Endothelial cell of umbilical vein (primary cell): ENCODE measurements at regions not wholly inside any gene's neighbourhood (a gene's known extent, or its start where the extent isn't known, plus 50 kb on each side); places are given as distances from the start of the nearest gene placed in this dataset.

ENCODE experiments used
- BruUV-seq: library from RNA; stranded (reverse); fragments of 400-500 nt; replicated peaks from 2 replicates; lab custom pipeline; 2021; lab: Mats Ljungman, UMichigan
- CTCF ChIA-PET: fragments of 300-600, 350-600 bp; sonication (Branson Sonifier 250); formaldehyde crosslinking; loops from one replicate; lab custom pipeline; 2021; ENCODE audit warnings: antibody characterized with exemption, inconsistent platforms; lab: Charles Lee
- POLR2A ChIA-PET: fragments of 300-600, 350-600 bp; sonication (Branson Sonifier 250); formaldehyde crosslinking; loops from one replicate; lab custom pipeline; 2021; ENCODE audit warnings: antibody characterized with exemption, inconsistent platforms; lab: Charles Lee
- DNase-seq: peaks from one replicate; pipeline ENCODE4 v3.0.0-alpha.2; 2011; ENCODE audit warnings: low read depth, low spot score
- FAIRE-seq: peaks from 2 replicates; lab custom pipeline; 2011; peaks lifted over from hg19 to GRCh38; lab: Jason Lieb, UNC
- H2AFZ ChIP-seq: 2 replicates; pipeline ENCODE4 v1.6.0; 2012; ENCODE audit warnings: low read depth, low read length, control low read depth, inconsistent platforms
- H3K27ac ChIP-seq: 2 replicates; pipeline ENCODE4 v1.5.1; 2011; ENCODE audit warnings: low read depth, mild to moderate bottlenecking, control low read depth, low read length, moderate library complexity; ENCODE audit not compliant: insufficient read depth
- H3K27me3 ChIP-seq, 2 experiments: 2 replicates each; pipeline versions ENCODE4 v1.6.0 to v1.6.1; 2011; ENCODE audit warnings: low read length in 2 of 2, mixed read lengths in 1 of 2; ENCODE audit not compliant: control insufficient read depth in 2 of 2, insufficient read depth in 2 of 2
- H3K36me3 ChIP-seq, 2 experiments: 2 replicates in 1 of 2; 3 replicates in 1 of 2; pipeline ENCODE4 v1.5.1; 2011; ENCODE audit warnings: low read length in 2 of 2, mild to moderate bottlenecking in 1 of 2, moderate library complexity in 1 of 2; ENCODE audit not compliant: control insufficient read depth in 2 of 2, insufficient read depth in 2 of 2; ENCODE audit errors: extremely low read depth in 1 of 2
- H3K4me1 ChIP-seq: 3 replicates; pipeline ENCODE4 v1.5.1; 2011; ENCODE audit warnings: mild to moderate bottlenecking, low read length; ENCODE audit not compliant: control insufficient read depth, insufficient read depth; ENCODE audit errors: extremely low read depth
- H3K4me2 ChIP-seq: 2 replicates; pipeline ENCODE4 v1.6.1; 2011; ENCODE audit warnings: low read length, control low read depth, mixed read lengths; ENCODE audit not compliant: insufficient read depth
- H3K4me3 ChIP-seq, 3 experiments: fragments of 200-600 bp in 1 of 3; sonication (generic), shearing (Covaris generic) in 1 of 3; replicated peaks in 1 of 3; 2 replicates each; pipeline ENCODE4 v1.5.1; 2011 to 2016; ENCODE audit warnings: control low read depth in 3 of 3, low read length in 3 of 3, mild to moderate bottlenecking in 2 of 3, inconsistent platforms in 1 of 3, low read depth in 1 of 3, moderate library complexity in 1 of 3; ENCODE audit not compliant: insufficient read depth in 1 of 3
- H3K79me2 ChIP-seq: 2 replicates; pipeline ENCODE4 v1.6.0; 2012; ENCODE audit warnings: low read length, inconsistent platforms; ENCODE audit not compliant: control insufficient read depth, insufficient read depth
- H3K9ac ChIP-seq: replicated peaks from 2 replicates; pipeline ENCODE3; 2011; ENCODE audit warnings: low read length, control low read depth; ENCODE audit not compliant: insufficient read depth; ENCODE audit errors: extremely low read depth
- H3K9me1 ChIP-seq: replicated peaks from 3 replicates; pipeline ENCODE4 v1.6.0; 2011; ENCODE audit warnings: mild to moderate bottlenecking, low read length; ENCODE audit not compliant: control insufficient read depth, insufficient read depth; ENCODE audit errors: extremely low read depth
- H3K9me3 ChIP-seq: replicated peaks from 2 replicates; pipeline ENCODE4 v1.5.1; 2012; ENCODE audit warnings: low read length, inconsistent platforms; ENCODE audit not compliant: control insufficient read depth, insufficient read depth
- H4K20me1 ChIP-seq: replicated peaks from 2 replicates; pipeline ENCODE3; 2011; ENCODE audit warnings: mild to moderate bottlenecking, low read length; ENCODE audit not compliant: control insufficient read depth, insufficient read depth; ENCODE audit errors: extremely low read depth
- EZH2 ChIP-seq: IDR thresholded peaks from 2 replicates; pipeline ENCODE4 v1.6.1; 2012; ENCODE audit warnings: borderline replicate concordance, low read depth, mild to moderate bottlenecking, moderate library complexity, low read length, inconsistent platforms; ENCODE audit not compliant: severe bottlenecking
- FOS ChIP-seq: IDR thresholded peaks from 2 replicates; pipeline ENCODE4 v1.6.1; 2011; ENCODE audit warnings: mild to moderate bottlenecking, low read length, moderate library complexity, borderline replicate concordance; ENCODE audit not compliant: insufficient read depth
- GATA2 ChIP-seq: IDR thresholded peaks from 2 replicates; pipeline ENCODE4 v1.7.0; 2011; ENCODE audit warnings: low read depth, mild to moderate bottlenecking, moderate library complexity, mixed read lengths, low read length; ENCODE audit not compliant: insufficient read length, insufficient read depth
- JUN ChIP-seq: IDR thresholded peaks from 2 replicates; pipeline ENCODE4 v1.6.1; 2011; ENCODE audit warnings: borderline replicate concordance, low read depth; ENCODE audit not compliant: insufficient read length, insufficient read depth
- MYC ChIP-seq: IDR thresholded peaks from one replicate; pipeline ENCODE4 v1.6.1; 2011; ENCODE audit warnings: mild to moderate bottlenecking, low read depth, low read length
- POLR2A ChIP-seq: IDR thresholded peaks from 2 replicates; pipeline ENCODE4 v1.6.1; 2012; ENCODE audit warnings: low read depth, mild to moderate bottlenecking, control low read depth, low read length
- POLR2AphosphoS5 ChIP-seq: IDR thresholded peaks from 2 replicates; pipeline ENCODE4 v1.6.1; 2012; ENCODE audit warnings: low read depth, mild to moderate bottlenecking, control low read depth, low read length, moderate library complexity; ENCODE audit not compliant: insufficient read depth
- dilution Hi-C: fragments of 300-500 bp; cut with MboI; formaldehyde crosslinking; loops from one replicate; pipeline ENCODE4 v1.15.0; 2019; ENCODE audit warnings: low sequenced_read_pairs; ENCODE audit not compliant: extremely low pct_ligation_motif_present
- intact Hi-C: fragments of 100-400 bp; cut with micrococcal nuclease; formaldehyde crosslinking; loops from one replicate; pipeline ENCODE4 v1.10.0; 2022
- TF ChIP-seq, protein P1 (sequence below): IDR thresholded peaks from 2 replicates; pipeline ENCODE4 v1.6.1; 2011; ENCODE audit not compliant: insufficient read depth, insufficient read length
- TF ChIP-seq, protein P2 (sequence below), 2 donors: IDR thresholded peaks; 1 replicate in 1 of 2; 2 replicates in 1 of 2; pipeline ENCODE4 v1.5.1; 2011; ENCODE audit warnings: low read length in 2 of 2, mild to moderate bottlenecking in 2 of 2, moderate library complexity in 2 of 2, control low read depth in 1 of 2, inconsistent platforms in 1 of 2, low read depth in 1 of 2; ENCODE audit not compliant: insufficient read depth in 1 of 2; ENCODE audit errors: extremely low read depth in 1 of 2

- dilution Hi-C loops = no loop called here
- Histone ChIP-seq H3K79me2 (no peaks in the 10 kb centered on the region), H2AFZ (no peak overlapping the region), H3K4me2 (no peak overlapping the region), H3K9me1 (no peaks in the 10 kb centered on the region), H3K9me3 (no peaks in the 10 kb centered on the region), H3K4me1 (no peaks in the 10 kb centered on the region), H3K9ac (no peak overlapping the region), H3K36me3 (no peaks in the 10 kb centered on the region), H3K27ac (no peak overlapping the region), H4K20me1 (no peaks in the 10 kb centered on the region), H3K4me3 (no peak overlapping the region), H3K27me3 (no peaks in the 10 kb centered on the region)
- TF ChIP-seq MYC (no peak), POLR2AphosphoS5 (no peak), GATA2 (no peak), POLR2A (no peak), EZH2 (no peak), FOS (no peak), JUN (no peak)
- TF ChIP-seq, protein P1, sequence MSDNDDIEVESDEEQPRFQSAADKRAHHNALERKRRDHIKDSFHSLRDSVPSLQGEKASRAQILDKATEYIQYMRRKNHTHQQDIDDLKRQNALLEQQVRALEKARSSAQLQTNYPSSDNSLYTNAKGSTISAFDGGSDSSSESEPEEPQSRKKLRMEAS = no peak
- TF ChIP-seq, protein P2, sequence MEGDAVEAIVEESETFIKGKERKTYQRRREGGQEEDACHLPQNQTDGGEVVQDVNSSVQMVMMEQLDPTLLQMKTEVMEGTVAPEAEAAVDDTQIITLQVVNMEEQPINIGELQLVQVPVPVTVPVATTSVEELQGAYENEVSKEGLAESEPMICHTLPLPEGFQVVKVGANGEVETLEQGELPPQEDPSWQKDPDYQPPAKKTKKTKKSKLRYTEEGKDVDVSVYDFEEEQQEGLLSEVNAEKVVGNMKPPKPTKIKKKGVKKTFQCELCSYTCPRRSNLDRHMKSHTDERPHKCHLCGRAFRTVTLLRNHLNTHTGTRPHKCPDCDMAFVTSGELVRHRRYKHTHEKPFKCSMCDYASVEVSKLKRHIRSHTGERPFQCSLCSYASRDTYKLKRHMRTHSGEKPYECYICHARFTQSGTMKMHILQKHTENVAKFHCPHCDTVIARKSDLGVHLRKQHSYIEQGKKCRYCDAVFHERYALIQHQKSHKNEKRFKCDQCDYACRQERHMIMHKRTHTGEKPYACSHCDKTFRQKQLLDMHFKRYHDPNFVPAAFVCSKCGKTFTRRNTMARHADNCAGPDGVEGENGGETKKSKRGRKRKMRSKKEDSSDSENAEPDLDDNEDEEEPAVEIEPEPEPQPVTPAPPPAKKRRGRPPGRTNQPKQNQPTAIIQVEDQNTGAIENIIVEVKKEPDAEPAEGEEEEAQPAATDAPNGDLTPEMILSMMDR (IDR thresholded peaks at IDR 0.05; ENCODE audit: extremely low read depth in 1 of 2, insufficient read depth in 1 of 2, low read depth in 1 of 2, low read length in 2 of 2) = no peak
- FAIRE-seq (no peak), DNase-seq (no peak)
- intact Hi-C loops = no loop called here
- POLR2A ChIA-PET = no interaction called here
- BruUV-seq = no TSS peak
- CTCF ChIA-PET = no interaction called here
Observed at GRCh38 chr12:83225806-83226205, 539.1 kb downstream of the TMTC2 start.
